Endothelial cell of umbilical vein (primary cell): ENCODE measurements at regions not wholly inside any gene's neighbourhood (a gene's known extent, or its start where the extent isn't known, plus 50 kb on each side); places are given as distances from the start of the nearest gene placed in this dataset.

Experiments
- BruUV-seq: library from RNA; stranded (reverse); fragments of 400-500 nt; replicated peaks from 2 replicates; lab custom pipeline; 2021; lab: Mats Ljungman, UMichigan
- CTCF ChIA-PET: fragments of 300-600, 350-600 bp; sonication (Branson Sonifier 250); formaldehyde crosslinking; loops from one replicate; lab custom pipeline; 2021; ENCODE audit warnings: antibody characterized with exemption, inconsistent platforms; lab: Charles Lee
- POLR2A ChIA-PET: fragments of 300-600, 350-600 bp; sonication (Branson Sonifier 250); formaldehyde crosslinking; loops from one replicate; lab custom pipeline; 2021; ENCODE audit warnings: antibody characterized with exemption, inconsistent platforms; lab: Charles Lee
- DNase-seq: peaks from one replicate; pipeline ENCODE4 v3.0.0-alpha.2; 2011; ENCODE audit warnings: low read depth, low spot score
- FAIRE-seq: peaks from 2 replicates; lab custom pipeline; 2011; peaks lifted over from hg19 to GRCh38; lab: Jason Lieb, UNC
- H2AFZ ChIP-seq: 2 replicates; pipeline ENCODE4 v1.6.0; 2012; ENCODE audit warnings: low read depth, low read length, control low read depth, inconsistent platforms
- H3K27ac ChIP-seq: 2 replicates; pipeline ENCODE4 v1.5.1; 2011; ENCODE audit warnings: low read depth, mild to moderate bottlenecking, control low read depth, low read length, moderate library complexity; ENCODE audit not compliant: insufficient read depth
- H3K27me3 ChIP-seq, 2 experiments: 2 replicates each; pipeline versions ENCODE4 v1.6.0 to v1.6.1; 2011; ENCODE audit warnings: low read length in 2 of 2, mixed read lengths in 1 of 2; ENCODE audit not compliant: control insufficient read depth in 2 of 2, insufficient read depth in 2 of 2
- H3K36me3 ChIP-seq, 2 experiments: 2 replicates in 1 of 2; 3 replicates in 1 of 2; pipeline ENCODE4 v1.5.1; 2011; ENCODE audit warnings: low read length in 2 of 2, mild to moderate bottlenecking in 1 of 2, moderate library complexity in 1 of 2; ENCODE audit not compliant: control insufficient read depth in 2 of 2, insufficient read depth in 2 of 2; ENCODE audit errors: extremely low read depth in 1 of 2
- H3K4me1 ChIP-seq: 3 replicates; pipeline ENCODE4 v1.5.1; 2011; ENCODE audit warnings: mild to moderate bottlenecking, low read length; ENCODE audit not compliant: control insufficient read depth, insufficient read depth; ENCODE audit errors: extremely low read depth
- H3K4me2 ChIP-seq: 2 replicates; pipeline ENCODE4 v1.6.1; 2011; ENCODE audit warnings: low read length, control low read depth, mixed read lengths; ENCODE audit not compliant: insufficient read depth
- H3K4me3 ChIP-seq, 3 experiments: fragments of 200-600 bp in 1 of 3; sonication (generic), shearing (Covaris generic) in 1 of 3; replicated peaks in 1 of 3; 2 replicates each; pipeline ENCODE4 v1.5.1; 2011 to 2016; ENCODE audit warnings: control low read depth in 3 of 3, low read length in 3 of 3, mild to moderate bottlenecking in 2 of 3, inconsistent platforms in 1 of 3, low read depth in 1 of 3, moderate library complexity in 1 of 3; ENCODE audit not compliant: insufficient read depth in 1 of 3
- H3K79me2 ChIP-seq: 2 replicates; pipeline ENCODE4 v1.6.0; 2012; ENCODE audit warnings: low read length, inconsistent platforms; ENCODE audit not compliant: control insufficient read depth, insufficient read depth
- H3K9ac ChIP-seq: replicated peaks from 2 replicates; pipeline ENCODE3; 2011; ENCODE audit warnings: low read length, control low read depth; ENCODE audit not compliant: insufficient read depth; ENCODE audit errors: extremely low read depth
- H3K9me1 ChIP-seq: replicated peaks from 3 replicates; pipeline ENCODE4 v1.6.0; 2011; ENCODE audit warnings: mild to moderate bottlenecking, low read length; ENCODE audit not compliant: control insufficient read depth, insufficient read depth; ENCODE audit errors: extremely low read depth
- H3K9me3 ChIP-seq: replicated peaks from 2 replicates; pipeline ENCODE4 v1.5.1; 2012; ENCODE audit warnings: low read length, inconsistent platforms; ENCODE audit not compliant: control insufficient read depth, insufficient read depth
- H4K20me1 ChIP-seq: replicated peaks from 2 replicates; pipeline ENCODE3; 2011; ENCODE audit warnings: mild to moderate bottlenecking, low read length; ENCODE audit not compliant: control insufficient read depth, insufficient read depth; ENCODE audit errors: extremely low read depth
- CTCF ChIP-seq, 2 donors: IDR thresholded peaks; 1 replicate in 1 of 2; 2 replicates in 1 of 2; pipeline ENCODE4 v1.5.1; 2011; ENCODE audit warnings: low read length in 2 of 2, mild to moderate bottlenecking in 2 of 2, moderate library complexity in 2 of 2, control low read depth in 1 of 2, inconsistent platforms in 1 of 2, low read depth in 1 of 2; ENCODE audit not compliant: insufficient read depth in 1 of 2; ENCODE audit errors: extremely low read depth in 1 of 2
- EZH2 ChIP-seq: IDR thresholded peaks from 2 replicates; pipeline ENCODE4 v1.6.1; 2012; ENCODE audit warnings: borderline replicate concordance, low read depth, mild to moderate bottlenecking, moderate library complexity, low read length, inconsistent platforms; ENCODE audit not compliant: severe bottlenecking
- FOS ChIP-seq: IDR thresholded peaks from 2 replicates; pipeline ENCODE4 v1.6.1; 2011; ENCODE audit warnings: mild to moderate bottlenecking, low read length, moderate library complexity, borderline replicate concordance; ENCODE audit not compliant: insufficient read depth
- GATA2 ChIP-seq: IDR thresholded peaks from 2 replicates; pipeline ENCODE4 v1.7.0; 2011; ENCODE audit warnings: low read depth, mild to moderate bottlenecking, moderate library complexity, mixed read lengths, low read length; ENCODE audit not compliant: insufficient read length, insufficient read depth
- JUN ChIP-seq: IDR thresholded peaks from 2 replicates; pipeline ENCODE4 v1.6.1; 2011; ENCODE audit warnings: borderline replicate concordance, low read depth; ENCODE audit not compliant: insufficient read length, insufficient read depth
- MAX ChIP-seq: IDR thresholded peaks from 2 replicates; pipeline ENCODE4 v1.6.1; 2011; ENCODE audit not compliant: insufficient read depth, insufficient read length
- MYC ChIP-seq: IDR thresholded peaks from one replicate; pipeline ENCODE4 v1.6.1; 2011; ENCODE audit warnings: mild to moderate bottlenecking, low read depth, low read length
- POLR2A ChIP-seq: IDR thresholded peaks from 2 replicates; pipeline ENCODE4 v1.6.1; 2012; ENCODE audit warnings: low read depth, mild to moderate bottlenecking, control low read depth, low read length
- POLR2AphosphoS5 ChIP-seq: IDR thresholded peaks from 2 replicates; pipeline ENCODE4 v1.6.1; 2012; ENCODE audit warnings: low read depth, mild to moderate bottlenecking, control low read depth, low read length, moderate library complexity; ENCODE audit not compliant: insufficient read depth
- dilution Hi-C: fragments of 300-500 bp; cut with MboI; formaldehyde crosslinking; loops from one replicate; pipeline ENCODE4 v1.15.0; 2019; ENCODE audit warnings: low sequenced_read_pairs; ENCODE audit not compliant: extremely low pct_ligation_motif_present
- intact Hi-C: fragments of 100-400 bp; cut with micrococcal nuclease; formaldehyde crosslinking; loops from one replicate; pipeline ENCODE4 v1.10.0; 2022

GRCh38 chr13:74004109-74004508 is 130.1 kb downstream of the KLF12 start:
- Histone ChIP-seq H3K4me2 (no peak overlapping the region), H3K4me3 (no peak overlapping the region), H3K4me1 (no peaks in the 10 kb centered on the region), H2AFZ (no peak overlapping the region), H3K9me3 (no peaks in the 10 kb centered on the region), H3K27me3 (no peaks in the 10 kb centered on the region), H3K79me2 (peaks cover 15% of the 10 kb centered on the region), H3K9ac (no peak overlapping the region), H4K20me1 (no peaks in the 10 kb centered on the region), H3K27ac (no peak overlapping the region), H3K9me1 (no peaks in the 10 kb centered on the region), H3K36me3 (no peaks in the 10 kb centered on the region)
- dilution Hi-C loops: no loop called here
- TF ChIP-seq FOS: no peak
- TF ChIP-seq MYC: no peak
- no peak for TF ChIP-seq POLR2AphosphoS5
- TF ChIP-seq CTCF (IDR thresholded peaks at IDR 0.05; ENCODE audit: extremely low read depth in 1 of 2, insufficient read depth in 1 of 2, low read depth in 1 of 2, low read length in 2 of 2): no peak
- no peak for TF ChIP-seq GATA2
- TF ChIP-seq EZH2: no peak
- no peak for TF ChIP-seq JUN
- no peak for TF ChIP-seq POLR2A
- TF ChIP-seq MAX: no peak
- POLR2A ChIA-PET: no interaction called here
- CTCF ChIA-PET: no interaction called here
- FAIRE-seq (no peak), DNase-seq (no peak)
- BruUV-seq: no TSS peak
- intact Hi-C loops: no loop called here
